SKM-1 (cell line): ENCODE measurements at regions not wholly inside any gene's neighbourhood (a gene's known extent, or its start where the extent isn't known, plus 50 kb on each side); places are given as distances from the start of the nearest gene placed in this dataset.

Source experiments
- DNase-seq: peaks from one replicate; lab custom pipeline; 2025; ENCODE audit not compliant: unreplicated experiment; lab: John Stamatoyannopoulos, UW

DNA sequence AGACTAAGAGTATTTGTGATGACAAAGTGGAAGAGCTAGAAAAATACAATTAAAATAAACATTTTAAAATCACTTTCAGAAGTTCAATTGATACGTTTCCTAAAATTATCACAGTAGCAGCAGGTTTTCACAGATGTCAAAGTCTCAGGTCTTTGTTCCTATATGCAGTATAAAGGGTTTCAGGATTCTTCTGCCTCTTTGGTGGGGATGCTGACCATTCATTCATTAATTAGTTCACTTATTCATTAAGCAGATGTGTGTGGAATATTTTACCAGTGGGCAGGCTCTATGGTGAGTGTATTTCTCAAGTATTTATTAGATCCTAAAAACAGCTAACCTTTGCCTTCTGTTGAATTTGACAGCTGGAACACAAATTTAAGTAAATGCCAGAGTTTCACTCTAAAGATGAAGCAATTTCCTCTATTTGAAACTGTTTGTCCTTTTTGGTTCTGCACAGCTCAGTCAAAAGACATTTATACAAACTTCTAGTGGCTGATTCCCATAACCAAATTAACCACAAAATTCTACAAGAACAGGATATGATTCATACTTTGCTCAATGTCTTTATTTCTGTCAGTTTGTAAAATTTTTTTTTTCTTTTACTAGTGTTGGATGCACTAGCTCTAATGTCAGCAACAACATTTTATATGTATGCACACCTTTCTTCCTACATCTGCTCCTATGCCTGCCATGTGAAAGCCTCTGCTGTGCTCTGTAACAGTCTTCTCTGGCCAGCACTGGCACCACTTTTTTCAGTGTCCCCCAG is 75.9 kb upstream of the PRR16 start:
- peak; percentile 47 for DNase-seq

DNA sequence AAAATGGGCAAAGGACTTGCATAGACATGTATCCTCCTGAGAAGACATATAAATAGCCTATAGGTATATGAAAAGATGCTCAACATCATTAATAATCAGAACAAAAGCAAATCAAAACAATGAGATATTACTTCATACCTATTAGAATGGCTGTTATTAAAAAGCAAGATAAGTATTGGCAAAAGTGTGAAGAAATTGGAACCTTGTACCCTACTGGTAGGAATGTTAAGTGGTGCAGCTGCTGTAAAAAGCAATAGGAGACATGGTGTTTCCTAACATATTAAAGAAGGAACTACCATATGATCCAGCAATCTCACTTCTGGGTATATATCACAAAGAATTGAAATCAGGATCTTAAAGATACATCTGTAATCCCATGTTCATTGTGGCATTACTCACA is 69.8 kb upstream of the PRR16 start:
- DNase-seq: no peak

DNA sequence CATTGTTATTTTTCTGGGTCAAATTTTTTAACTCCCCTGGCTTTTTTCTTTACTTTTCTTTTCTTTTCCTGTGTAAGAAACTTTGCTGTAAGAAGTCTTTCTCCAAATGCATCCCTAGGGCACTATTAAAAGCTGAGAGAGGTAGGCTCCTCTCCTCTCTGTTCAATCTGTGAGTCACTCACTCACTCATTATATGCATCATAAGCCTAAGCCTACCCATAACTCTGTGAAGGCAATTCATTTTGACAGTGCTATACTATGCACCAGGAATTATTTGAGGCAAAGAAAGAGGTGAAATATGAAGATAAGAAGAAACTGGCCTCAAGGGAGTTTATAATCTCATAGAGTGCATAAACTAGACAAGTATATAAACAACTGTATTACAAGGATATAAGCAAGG is 67.9 kb upstream of the PRR16 start:
- no peak for DNase-seq

DNA sequence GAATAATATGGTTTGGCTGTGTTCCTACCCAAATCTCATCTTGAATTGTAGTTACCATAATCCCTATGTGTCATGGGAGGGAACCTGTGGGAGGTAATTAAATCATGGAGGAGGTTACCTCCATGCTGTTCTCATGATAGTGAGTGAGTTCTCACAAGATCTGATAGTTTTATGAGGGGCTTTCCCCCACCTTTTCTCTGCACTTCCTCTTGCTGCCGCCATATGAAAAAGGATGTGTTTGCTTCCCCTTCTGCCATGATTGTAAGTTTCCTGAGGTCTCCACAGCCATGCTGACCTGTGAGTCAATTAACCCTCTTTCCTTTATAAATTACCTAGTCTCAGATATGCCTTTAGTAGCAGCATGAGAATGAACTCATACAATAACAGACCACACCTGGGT is 63.7 kb upstream of the PRR16 start:
- no peak for DNase-seq

DNA sequence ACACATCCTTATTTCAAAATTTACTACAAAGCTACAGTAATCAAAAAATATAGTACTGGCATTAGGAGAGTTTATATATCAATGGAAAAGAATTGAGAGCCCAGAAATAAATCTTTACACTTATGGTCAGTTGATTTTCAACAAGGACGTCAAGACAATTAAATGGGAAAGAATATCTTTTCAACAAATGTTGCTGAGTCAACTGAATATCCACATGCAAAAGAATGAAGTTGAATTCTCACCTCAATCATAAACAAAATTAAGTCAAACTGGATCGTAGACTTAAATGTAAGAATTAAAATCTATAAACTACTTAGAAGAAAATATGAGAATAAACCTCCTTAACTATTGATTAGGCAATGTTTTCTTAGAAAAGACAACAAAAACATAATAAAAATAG is 61.5 kb upstream of the PRR16 start:
- no peak for DNase-seq

DNA sequence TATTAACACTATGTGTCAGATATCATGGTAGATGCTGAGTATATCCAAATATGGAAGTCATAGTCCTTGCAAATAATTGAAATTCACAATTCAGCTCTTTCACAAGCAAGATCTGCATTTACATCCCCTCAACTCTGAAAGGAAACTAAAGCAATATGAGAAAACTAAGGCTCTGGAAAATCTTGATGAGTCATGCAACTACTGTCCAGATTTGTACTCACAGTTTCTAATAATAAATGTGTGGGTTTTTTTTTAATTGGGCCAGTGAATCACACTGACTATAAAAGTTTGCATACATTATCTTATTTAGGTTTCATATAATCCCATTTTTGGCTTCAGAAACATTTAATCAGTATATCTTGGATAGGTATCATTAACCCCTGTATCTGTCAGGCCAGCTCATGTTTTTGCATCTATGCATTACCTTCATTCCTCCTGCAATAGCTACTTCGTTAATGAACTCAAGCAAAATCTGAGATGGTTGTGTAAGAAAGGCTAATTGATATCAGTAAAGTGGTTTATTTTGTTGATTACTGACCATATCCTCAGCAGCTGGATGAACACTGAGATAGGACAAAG is 58.7 kb upstream of the PRR16 start:
- no peak for DNase-seq

DNA sequence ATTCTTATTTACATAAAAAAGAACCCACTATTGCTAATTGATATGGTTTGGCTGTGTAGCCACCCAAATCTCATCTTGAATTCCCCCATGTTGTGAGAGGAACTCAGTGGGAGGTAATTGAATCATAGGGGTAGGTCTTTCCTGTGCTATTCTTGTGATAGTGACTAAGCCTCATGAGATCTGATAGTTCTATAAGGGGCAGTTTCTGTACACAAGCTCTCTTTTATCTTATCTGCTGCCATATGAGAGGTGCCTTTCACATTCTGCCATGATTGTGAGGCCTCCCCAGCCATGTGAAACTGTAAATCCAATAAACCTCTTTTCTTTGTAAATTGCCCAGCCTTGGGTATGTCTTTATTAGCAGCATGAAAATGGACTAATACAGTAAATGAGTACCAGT is 58.2 kb upstream of the PRR16 start:
- no peak for DNase-seq

DNA sequence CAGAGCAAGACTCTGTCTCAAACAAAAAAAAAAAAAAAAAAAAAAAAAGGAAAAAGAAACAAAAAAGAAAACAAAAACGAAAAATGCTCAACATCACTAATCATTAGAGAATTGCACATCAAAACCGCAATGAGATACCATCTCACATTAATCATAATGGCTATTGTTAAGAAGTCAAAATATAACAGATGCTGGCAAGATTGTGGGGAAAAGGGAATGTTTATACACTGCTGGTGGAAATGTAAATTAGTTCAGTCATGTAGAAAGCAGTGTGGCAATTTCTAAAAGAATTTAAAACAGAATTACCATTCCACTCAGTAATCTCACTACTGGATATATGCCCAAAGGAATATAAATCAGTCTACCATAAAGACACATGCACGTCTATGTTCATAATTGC is 50.4 kb upstream of the PRR16 start:
- DNase-seq: no peak
